ENCODE measurements at regions not wholly inside any gene's neighbourhood (a gene's known extent, or its start where the extent isn't known, plus 50 kb on each side); places are given as distances from the start of the nearest gene placed in this dataset.

DNA sequence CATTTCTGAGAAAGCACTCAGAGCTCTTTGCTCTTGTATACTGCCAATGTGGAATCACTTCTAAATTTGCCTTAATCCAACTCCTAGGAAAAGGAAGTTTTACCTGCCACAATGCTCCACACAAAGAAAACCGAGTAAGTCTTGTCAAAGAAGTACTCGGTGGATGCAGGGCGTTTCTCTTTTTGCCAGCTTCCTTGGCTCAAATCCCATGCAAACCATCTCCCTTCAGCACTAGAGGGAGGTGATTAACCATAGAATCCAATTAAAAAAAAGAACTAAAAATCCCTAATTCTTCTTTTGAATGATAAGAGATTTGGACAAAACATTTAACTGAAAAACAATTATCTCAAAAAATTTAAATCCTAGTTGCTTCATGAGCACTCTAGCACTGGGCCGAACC lies 129.0 kb downstream of the RPRM start:
- Histone ChIP-seq H3K9me3 (ENCODE audit: control insufficient read depth, insufficient read depth, low read depth, low read length) (no peaks in the 10 kb centered on the region), H3K27me3 (ENCODE audit: control insufficient read depth, insufficient read depth, low read length) (no peaks in the 10 kb centered on the region), H3K36me3 (ENCODE audit: control insufficient read depth, insufficient read depth, low read length) (no peaks in the 10 kb centered on the region), H4K20me1 (ENCODE audit: control insufficient read depth, extremely low read depth, insufficient read depth, low read length) (no peaks in the 10 kb centered on the region), H3K4me3 (replicated peaks in 1 of 4; ENCODE audit: control extremely low read depth in 1 of 4, insufficient read depth in 1 of 4, low read depth in 3 of 4, low read length in 4 of 4) (no peak overlapping the region), H3K79me2 (ENCODE audit: control insufficient read depth, insufficient read depth, low read length) (no peaks in the 10 kb centered on the region), H3K4me1 (ENCODE audit: control insufficient read depth, extremely low read depth, insufficient read depth, low read length) (no peaks in the 10 kb centered on the region), H2AFZ (ENCODE audit: low read length) (no peak overlapping the region), H3K27ac (ENCODE audit: insufficient read depth, low read length) (no peak overlapping the region), H3K9ac (ENCODE audit: insufficient read depth, low read length) (no peak overlapping the region), H3K4me2 (ENCODE audit: extremely low read depth, insufficient read depth, low read length) (no peak overlapping the region)
- no peak for DNase-seq (ENCODE audit: low read depth in 2 of 2)
- TF ChIP-seq EZH2 (IDR thresholded peaks at IDR 0.05; ENCODE audit: low read length, missing control alignments) = no peak
- no peak for TF ChIP-seq CTCF (conservative IDR thresholded peaks at IDR 0.05 in 1 of 2, IDR thresholded peaks at IDR 0.05 in 1 of 2; ENCODE audit: low read depth in 1 of 2, low read length in 2 of 2)

DNA sequence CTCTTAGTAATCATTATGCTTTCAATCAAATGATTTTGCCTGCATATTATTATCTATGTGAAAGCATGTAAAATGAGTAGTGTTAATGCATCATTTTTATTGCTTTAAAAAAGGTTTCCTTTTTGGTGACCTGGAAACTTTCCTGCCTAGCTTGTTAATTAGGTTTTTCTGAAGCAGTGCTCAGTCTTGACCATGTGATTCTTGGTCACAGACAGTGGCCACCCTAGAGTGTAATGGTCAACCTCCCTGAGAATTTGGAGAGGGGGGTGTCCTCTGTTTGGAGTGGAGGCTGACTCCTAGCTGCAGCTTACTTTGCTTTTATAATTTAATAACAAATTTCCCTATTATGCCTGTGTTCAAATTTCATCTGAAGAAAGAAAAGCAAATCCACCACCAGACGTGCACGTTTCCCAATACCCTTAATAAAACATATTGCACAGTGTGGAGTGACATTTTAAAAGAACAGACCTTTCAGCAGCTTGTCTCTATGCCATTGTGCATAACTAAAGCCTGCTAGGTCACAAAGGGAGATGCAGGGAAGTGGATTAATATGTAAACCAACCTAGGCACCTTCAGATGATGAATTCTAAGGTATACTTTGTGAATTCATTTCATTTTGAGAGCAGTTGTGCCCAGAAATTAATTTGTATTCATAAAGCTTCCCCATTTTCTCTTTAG lies 130.6 kb downstream of the RPRM start:
- no peak overlapping the region for H3K9ac ChIP-seq (ENCODE audit: insufficient read depth, low read length)
- no peaks in the 10 kb centered on the region for H3K27me3 ChIP-seq (ENCODE audit: control insufficient read depth, insufficient read depth, low read length)
- no peak overlapping the region for H3K27ac ChIP-seq (ENCODE audit: insufficient read depth, low read length)
- no peak overlapping the region for H3K4me2 ChIP-seq (ENCODE audit: extremely low read depth, insufficient read depth, low read length)
- H3K36me3 ChIP-seq (ENCODE audit: control insufficient read depth, insufficient read depth, low read length) = no peaks in the 10 kb centered on the region
- TF ChIP-seq EZH2 (IDR thresholded peaks at IDR 0.05; ENCODE audit: low read length, missing control alignments) = no peak
- no peak for TF ChIP-seq CTCF (conservative IDR thresholded peaks at IDR 0.05 in 1 of 2, IDR thresholded peaks at IDR 0.05 in 1 of 2; ENCODE audit: low read depth in 1 of 2, low read length in 2 of 2)
- no peaks in the 10 kb centered on the region for H3K79me2 ChIP-seq (ENCODE audit: control insufficient read depth, insufficient read depth, low read length)
- no peaks in the 10 kb centered on the region for H3K4me1 ChIP-seq (ENCODE audit: control insufficient read depth, extremely low read depth, insufficient read depth, low read length)
- no peaks in the 10 kb centered on the region for H3K9me3 ChIP-seq (ENCODE audit: control insufficient read depth, insufficient read depth, low read depth, low read length)
- DNase-seq (ENCODE audit: low read depth in 2 of 2) = no peak
- H3K4me3 ChIP-seq (replicated peaks in 1 of 4; ENCODE audit: control extremely low read depth in 1 of 4, insufficient read depth in 1 of 4, low read depth in 3 of 4, low read length in 4 of 4) = no peak overlapping the region
- H4K20me1 ChIP-seq (ENCODE audit: control insufficient read depth, extremely low read depth, insufficient read depth, low read length) = no peaks in the 10 kb centered on the region
- no peak overlapping the region for H2AFZ ChIP-seq (ENCODE audit: low read length)

DNA sequence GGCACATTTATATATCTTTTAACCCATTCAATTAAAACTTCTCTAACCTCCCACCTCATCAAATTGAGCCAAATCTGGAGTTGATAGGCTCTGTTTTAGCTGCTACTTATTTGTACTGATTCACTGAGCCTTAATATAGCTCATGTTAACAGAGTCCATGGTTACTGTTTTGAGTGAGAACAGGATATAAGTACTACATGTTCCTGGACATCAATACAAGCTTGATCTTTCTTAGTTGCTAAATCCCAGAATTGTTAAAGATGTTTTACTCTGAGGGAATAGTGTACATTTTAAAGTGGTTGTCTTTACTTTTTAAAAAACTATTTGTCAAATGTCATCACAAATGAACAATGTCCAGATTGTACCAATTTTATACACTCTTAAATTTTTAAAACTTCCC lies 157.7 kb downstream of the RPRM start:
- no peaks in the 10 kb centered on the region for H3K27me3 ChIP-seq (ENCODE audit: control insufficient read depth, insufficient read depth, low read length)
- no peaks in the 10 kb centered on the region for H3K79me2 ChIP-seq (ENCODE audit: control insufficient read depth, insufficient read depth, low read length)
- no peak overlapping the region for H3K4me3 ChIP-seq (replicated peaks in 1 of 4; ENCODE audit: control extremely low read depth in 1 of 4, insufficient read depth in 1 of 4, low read depth in 3 of 4, low read length in 4 of 4)
- H3K9ac ChIP-seq (ENCODE audit: insufficient read depth, low read length) = no peak overlapping the region
- no peak for DNase-seq (ENCODE audit: low read depth in 2 of 2)
- no peak overlapping the region for H3K27ac ChIP-seq (ENCODE audit: insufficient read depth, low read length)
- no peak overlapping the region for H2AFZ ChIP-seq (ENCODE audit: low read length)
- no peaks in the 10 kb centered on the region for H3K9me3 ChIP-seq (ENCODE audit: control insufficient read depth, insufficient read depth, low read depth, low read length)
- H3K4me2 ChIP-seq (ENCODE audit: extremely low read depth, insufficient read depth, low read length) = no peak overlapping the region
- no peaks in the 10 kb centered on the region for H4K20me1 ChIP-seq (ENCODE audit: control insufficient read depth, extremely low read depth, insufficient read depth, low read length)
- no peaks in the 10 kb centered on the region for H3K36me3 ChIP-seq (ENCODE audit: control insufficient read depth, insufficient read depth, low read length)
- TF ChIP-seq CTCF (conservative IDR thresholded peaks at IDR 0.05 in 1 of 2, IDR thresholded peaks at IDR 0.05 in 1 of 2; ENCODE audit: low read depth in 1 of 2, low read length in 2 of 2) (no peak), EZH2 (IDR thresholded peaks at IDR 0.05; ENCODE audit: low read length, missing control alignments) (no peak)
- no peaks in the 10 kb centered on the region for H3K4me1 ChIP-seq (ENCODE audit: control insufficient read depth, extremely low read depth, insufficient read depth, low read length)

Data from fibroblast of lung (primary cell).